ENCODE measurements at regions not wholly inside any gene's neighbourhood (a gene's known extent, or its start where the extent isn't known, plus 50 kb on each side); places are given as distances from the start of the nearest gene placed in this dataset.

DNA sequence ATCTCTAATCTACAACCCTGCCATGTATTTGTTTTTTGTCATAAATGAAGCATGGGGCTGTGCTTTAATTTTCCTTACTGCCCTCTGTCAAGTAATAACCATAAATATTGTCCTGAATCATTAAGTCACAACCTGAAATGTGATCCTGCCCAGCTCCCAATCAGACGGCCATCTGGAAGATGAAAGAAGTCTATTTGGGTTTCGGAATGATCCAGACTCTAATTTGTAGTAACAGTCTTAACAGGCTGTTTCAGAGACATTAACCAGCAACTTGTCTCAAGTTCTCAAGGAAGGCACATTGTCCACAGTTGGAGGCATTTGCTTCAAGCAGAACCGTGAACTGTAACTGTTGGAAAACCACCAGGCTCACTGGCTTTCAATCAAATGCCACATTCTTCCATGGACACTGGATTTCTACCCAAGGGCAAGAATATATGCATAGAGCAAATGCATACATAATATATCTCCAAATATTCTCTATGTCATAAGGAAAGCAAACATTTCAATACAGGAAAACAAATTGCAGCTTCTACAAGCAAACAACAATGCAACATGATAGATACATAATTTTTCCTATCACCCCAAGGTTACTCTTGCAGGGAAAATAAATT, 405.2 kb upstream of the NPVF start:
- DNase-seq (ENCODE audit: low read depth): no peak

DNA sequence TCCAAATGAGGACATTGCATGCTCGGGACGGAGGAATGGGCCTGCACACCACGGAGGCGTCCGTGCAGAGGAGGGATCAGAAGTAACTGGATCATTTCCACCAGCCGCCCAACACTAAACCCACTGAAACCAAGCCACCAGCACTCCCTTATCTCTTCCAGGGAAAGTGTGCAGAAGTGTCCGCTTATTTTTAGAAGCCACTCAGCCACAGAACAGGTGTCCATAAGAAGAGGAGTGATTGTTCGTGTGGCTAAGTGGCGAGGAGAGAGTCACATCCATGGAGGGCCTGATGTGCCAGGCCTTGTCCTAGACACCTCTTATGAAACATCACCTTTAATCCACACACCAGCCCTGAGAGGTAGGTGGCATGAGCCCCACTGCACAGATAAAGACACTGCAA, 407.9 kb upstream of the NPVF start:
- no peak for DNase-seq (ENCODE audit: low read depth)

DNA sequence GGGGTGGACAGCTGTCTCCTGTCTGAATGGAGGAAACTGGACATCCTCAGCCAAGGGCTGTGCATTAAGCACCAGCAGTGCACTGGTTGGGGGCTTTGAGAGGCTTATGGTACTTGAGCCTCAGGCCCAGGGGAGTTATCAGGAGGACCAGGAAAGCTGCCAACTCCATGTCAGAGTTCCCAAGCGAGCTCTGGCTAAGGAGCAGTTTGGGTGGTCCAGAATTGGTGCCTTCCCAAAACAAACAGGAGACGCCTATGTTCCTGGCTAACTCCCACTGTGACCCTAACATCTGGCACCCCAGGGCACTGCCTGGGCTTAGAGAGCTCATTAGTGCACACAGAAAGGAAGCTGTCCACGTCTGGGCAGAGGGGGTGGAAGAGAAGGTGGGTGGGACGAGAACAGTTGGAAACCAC, 408.6 kb upstream of the NPVF start:
- DNase-seq (ENCODE audit: low read depth): peak; percentile 20

DNA sequence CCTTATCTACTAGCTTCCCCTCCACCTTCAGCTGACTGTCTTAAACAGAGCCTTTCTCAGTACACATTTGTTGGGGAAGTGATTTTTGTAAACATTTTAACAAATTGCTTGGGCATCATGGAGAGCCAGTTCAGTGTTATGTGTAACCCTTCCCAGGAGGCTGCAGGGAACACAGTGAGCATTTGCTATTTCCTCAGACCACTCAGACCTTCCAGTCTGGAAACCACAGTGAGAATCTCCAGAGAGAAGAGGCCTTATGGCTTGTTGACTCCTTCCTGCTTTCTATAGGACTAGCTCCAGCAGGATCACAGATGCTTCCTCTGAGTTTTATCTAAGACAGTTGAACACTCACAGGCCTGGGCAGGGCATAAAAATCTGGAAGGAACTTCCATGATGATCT, 409.8 kb upstream of the NPVF start:
- DNase-seq (ENCODE audit: low read depth): no peak

DNA sequence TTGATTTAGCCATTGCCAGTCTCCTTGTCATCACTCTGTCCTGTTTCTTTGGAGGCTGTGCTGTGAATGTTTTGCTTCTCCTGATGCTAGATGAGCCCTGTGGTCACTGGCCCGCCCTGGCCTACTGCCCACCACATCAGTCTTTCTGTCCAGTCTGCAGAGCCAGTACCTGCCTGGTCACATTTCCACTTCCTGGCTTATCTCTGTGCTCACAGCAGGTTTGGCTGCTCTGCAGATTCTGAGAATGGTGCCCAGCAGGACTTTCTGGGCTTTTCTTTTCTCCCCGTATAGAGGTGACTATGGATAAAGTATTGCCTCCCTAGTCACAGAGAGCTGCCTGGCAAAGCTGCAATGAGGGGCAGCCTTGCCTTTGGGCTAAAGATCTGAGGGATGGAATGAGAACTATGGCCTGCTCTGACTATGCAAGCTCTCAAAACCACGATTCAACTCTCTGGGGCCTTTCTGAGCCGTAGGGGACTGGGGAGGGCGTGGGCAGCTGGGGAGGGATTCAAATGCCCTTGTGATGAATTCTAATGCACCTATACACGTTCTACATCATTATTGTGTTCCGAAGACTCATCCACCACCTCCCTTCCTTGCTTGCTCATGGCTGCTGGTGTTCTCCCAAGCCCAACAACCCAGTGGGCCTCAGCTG, 410.4 kb upstream of the NPVF start:
- DNase-seq (ENCODE audit: low read depth): no peak

DNA sequence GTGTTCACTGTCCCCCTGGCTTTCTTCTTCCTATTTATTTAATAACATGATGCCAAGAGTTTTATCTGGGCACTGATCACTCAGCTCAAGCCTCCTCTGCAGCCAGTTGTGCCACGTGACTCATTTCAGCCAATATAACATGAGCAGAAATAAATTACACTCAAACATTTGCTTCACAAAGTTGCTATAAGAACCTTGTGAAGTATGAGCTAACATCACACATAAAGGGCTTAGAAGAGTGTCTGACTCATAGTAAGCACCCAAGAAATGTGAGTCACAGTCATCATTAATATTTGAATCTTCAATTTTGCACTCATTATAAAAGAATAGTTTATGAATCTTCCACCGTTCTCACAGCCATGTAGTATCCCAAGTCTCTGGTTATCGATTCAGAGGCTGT, 414.6 kb upstream of the NPVF start:
- DNase-seq (ENCODE audit: low read depth): no peak

DNA sequence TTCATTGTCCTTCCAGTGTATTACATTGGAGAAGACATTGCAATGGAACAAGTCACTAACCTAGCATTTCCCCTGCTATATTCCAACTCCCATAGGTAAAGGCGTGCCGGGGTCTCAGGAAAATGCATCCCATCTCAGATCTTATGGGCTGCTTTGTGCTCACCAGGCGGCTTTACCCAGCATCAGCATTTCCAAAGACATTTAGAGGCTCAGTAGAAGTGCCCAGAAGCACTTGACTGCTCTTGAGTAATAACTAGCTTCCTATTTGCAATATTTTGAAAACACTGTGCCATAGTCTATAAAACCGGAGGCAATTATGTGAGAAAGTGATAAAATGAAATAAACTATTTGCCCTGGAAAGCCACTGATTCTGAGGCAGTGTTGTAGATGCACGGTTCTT, 415.0 kb upstream of the NPVF start:
- DNase-seq (ENCODE audit: low read depth): no peak

DNA sequence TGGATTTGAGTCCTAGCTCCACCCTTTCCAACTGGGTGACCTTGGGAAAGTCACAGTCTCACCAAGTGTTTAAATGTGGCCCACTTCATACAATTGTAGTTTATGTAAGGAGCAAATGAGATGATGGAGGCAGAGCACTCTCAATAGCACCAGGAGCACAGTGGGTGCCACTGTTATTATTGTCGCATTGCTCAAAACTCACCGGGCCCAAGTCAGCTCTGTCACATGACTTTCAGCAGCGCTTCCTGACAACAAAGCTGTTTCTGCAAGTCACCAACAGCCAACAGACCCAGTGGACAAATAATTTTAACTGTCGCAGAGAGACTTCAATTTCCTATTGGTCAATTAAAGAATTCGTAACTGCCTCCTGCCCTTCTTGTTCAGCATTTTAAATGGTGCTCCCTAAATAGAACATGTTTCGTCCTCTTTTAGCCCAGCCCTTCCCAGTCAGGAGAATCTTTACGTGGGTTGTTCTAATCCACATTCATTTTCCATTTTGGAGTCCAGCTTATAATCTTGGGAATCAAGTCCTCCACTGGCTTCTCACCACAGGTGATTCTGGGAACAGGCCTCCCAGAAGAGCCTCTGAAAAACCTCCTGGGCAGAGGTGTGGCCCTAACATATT, 415.6 kb upstream of the NPVF start:
- no peak for DNase-seq (ENCODE audit: low read depth)

DNA sequence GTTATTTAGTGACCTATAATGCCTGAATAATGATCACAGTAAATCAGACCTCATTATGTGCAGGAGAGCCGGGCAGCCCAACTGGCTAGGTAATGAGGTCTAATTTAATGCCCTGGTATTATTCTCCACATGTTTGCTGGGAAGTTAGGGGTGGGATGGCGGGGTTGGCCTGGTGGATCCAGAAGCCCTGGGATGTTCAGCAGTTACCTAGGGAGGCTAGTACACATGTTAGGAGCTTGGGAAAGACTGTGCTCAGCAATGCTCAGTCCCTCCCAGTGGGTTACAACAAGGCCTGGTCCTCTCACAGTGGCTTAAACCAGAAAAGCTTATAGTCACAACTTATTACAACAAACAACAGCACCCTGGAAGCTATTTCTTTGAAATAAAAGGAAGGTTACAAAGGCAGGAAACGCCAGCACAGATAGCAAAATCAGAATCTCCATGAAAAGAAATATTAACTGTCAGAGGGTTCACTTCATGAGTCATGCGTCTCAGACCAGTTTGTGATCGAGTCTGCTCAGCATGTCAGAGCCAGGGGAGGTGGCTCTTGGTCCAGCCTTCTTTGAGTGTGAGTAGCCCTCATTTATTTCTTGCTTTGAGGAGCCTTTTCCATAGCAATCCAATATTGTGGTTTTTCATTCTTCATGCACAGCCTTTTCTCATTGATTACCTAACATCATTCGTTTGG, 418.6 kb upstream of the NPVF start:
- DNase-seq (ENCODE audit: low read depth): no peak

DNA sequence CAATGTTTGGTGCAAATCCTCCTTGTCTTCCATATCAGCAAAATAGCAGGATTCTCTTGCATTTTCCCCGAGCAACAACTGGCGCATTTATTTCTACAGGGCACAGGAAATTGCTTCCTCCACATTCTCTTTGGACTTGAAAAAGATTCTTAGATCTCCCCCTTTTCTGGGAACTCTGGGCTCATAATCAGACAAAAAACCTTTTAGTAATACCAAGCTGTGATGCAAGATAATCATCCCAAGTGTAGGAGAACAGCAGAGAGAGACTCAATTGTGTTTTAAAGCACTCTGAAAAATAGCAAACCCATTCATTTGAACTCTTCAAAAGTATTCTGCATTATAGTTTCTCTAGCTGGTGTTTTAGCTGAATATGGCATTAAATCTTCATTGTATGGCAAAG, 419.6 kb upstream of the NPVF start:
- no peak for DNase-seq (ENCODE audit: low read depth)

DNA sequence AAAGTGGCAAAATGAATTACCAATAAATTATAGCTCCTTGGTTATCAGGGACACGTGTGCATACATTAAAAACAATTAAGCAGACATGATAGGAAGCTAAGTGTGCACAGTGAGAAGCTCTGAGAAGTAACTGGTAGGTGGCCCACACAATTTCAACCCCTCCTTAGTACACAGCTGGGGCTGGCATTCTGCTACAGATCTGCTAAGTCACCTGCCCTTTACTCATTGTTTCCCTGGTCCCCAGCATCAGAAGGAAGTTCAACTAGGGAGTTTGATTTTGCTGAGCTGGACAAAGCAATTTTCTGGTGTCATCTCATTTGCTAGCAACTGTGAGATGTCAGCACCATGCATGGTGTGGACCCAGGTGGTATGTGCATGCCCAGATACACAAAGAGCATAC, 424.1 kb upstream of the NPVF start:
- no peak for DNase-seq (ENCODE audit: low read depth)

DNA sequence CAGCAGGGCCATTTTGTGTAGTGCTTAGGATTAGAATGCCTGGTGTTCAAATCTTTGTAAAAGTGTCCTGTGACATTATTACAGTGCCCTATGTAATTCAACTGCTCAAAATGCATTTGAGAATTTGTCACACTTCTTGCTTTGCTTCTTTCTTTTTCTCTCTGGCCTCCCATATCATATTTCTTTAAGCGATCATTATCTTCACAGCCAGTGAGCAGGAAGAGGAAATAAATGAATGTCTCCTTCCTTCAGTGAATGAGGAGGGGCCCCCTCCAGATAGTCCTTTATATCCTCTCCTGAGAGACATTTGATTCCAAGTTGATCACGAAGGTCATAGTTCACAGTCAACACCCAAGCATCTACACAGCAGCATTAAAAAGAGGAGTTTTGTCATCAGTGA, 425.1 kb upstream of the NPVF start:
- no peak for DNase-seq (ENCODE audit: low read depth)

DNA sequence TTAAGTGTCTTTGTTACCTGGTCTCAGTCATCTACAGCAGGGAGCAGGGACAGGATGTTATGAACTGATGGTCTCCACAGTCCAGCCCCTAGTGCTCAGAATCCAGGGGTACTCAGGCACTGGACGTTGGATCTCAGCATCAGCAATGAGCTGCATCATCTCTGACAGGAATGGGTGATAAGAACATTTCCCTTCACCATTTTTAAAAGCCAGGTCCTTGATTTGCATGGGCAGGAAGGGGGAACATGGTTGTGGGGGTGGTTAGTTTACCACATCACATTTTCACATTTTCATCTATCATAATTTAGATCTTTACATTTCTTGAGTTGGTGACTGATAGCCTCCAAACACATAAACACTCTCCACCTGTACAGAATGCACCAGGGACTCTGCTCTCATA, 427.8 kb upstream of the NPVF start:
- DNase-seq (ENCODE audit: low read depth): no peak

DNA sequence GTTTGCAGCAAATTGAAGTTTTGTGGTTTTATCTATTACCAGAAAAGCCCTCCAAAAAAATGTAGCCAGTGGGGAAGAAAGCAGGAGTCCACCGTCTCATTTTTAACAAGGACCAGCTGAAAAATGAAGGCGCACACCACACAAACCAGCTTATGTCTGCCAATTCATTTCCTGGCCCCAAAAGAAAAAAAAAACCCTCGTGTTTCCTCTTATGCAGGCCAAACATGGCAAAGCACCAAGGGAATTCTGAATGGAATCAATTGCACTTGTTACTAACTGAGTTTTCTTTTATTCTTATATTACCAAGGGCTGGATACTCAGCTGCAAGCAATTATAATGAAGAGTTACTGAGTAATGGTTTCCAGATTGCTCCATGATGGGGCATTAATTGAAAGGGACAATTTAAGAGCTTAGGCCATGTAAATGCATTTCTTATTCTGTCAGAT, 428.3 kb upstream of the NPVF start:
- DNase-seq (ENCODE audit: low read depth): peak; percentile 90

DNA sequence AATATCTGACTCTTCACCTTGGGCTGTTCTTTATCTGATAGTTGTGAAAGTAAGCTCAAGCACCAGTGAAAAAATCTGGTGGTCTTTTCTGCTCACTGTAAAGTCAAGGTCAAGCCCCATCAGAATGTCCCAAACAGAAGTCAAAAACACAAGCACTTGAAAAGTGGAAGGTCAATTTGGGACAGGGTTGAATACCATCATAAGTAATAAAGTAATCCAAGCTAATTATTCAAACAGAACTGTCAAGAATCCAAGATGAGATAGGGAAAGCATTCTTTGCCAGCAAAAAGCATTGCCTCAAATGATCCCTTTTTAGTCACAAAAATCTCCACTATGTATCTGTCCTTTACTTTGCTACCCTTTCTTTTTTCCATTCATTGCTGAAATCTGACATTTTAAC, 430.1 kb upstream of the NPVF start:
- DNase-seq (ENCODE audit: low read depth): no peak

DNA sequence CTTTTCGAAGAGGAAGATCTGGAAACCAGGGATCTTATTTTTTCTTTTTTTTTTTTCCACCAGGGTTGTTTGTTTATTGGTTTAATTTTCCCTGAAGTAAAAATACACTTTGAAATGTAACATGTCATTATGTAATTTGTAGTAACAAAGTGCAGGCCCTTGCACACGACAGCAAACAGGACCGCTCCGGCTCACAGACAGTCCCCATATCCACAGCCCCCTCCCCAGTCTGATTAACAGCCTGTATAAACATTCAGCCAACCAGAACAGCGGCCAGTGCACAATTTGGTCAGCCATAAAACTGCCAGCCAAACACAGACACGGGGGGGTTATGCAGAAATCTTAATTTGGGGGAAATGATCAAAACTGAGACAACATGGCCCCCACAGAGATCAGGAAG, 431.6 kb upstream of the NPVF start:
- no peak for DNase-seq (ENCODE audit: low read depth)

DNA sequence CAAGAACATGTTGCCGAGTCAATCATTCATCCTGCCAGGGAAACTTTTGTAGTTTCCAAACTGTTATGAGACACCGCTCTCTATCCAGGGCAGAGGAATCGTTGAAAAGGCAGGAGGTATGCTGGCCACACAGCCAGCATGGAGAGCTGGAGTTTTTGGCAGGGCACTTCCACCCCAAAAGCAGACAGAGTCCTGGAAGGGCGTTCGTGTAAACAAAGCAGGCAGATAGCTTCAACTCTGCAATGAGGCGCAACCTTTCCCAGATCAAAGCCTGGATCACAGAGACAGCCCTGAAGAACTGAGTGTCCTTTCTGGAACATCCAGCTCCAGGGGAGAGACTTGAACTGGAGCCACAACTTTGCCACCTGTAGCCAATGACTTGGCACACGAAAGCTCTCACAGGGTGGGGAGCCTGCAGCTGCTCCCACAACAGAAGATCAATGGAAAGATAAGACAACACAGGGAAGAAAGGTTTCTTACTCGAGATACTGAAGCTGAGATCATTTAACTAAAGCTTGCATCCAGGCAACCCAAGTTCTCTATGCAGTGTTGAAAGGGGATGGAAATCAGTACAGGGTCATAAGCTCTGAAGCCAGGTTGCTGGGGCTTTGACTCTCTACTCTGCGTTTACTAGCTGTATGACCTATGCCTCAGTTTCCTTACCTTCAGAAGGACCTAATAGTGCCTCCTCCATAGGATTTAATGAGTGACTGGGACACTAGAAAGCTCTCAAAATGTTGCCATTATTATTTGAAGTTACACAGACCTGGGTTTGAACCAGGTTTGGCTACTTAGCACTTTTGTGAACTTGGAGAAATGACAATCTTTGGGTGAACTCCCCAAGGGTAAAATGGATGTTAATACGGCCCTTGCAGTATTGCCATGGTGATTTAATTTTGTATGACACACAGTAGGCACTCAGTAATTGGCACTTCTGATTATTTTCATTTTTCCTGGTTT, 434.8 kb upstream of the NPVF start:
- no peak for DNase-seq (ENCODE audit: low read depth)

DNA sequence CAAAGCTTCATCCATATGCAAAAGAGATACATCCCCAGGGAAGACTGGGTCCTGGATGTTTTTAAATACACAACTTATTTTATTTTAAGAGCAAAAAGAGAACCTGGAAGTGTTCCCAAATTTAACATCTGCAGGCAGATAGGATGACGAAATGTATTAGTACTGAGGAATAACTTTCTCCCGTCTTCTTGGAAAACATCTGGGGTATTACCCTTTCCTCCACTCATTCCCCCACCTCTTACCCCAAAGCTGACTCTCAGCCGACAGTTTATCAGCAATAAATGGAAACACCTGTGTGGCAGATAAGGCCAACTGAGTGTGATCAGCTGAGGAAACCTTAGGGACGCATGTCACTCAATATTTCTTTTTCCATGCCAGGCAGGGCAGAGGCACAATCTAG, 435.6 kb upstream of the NPVF start:
- DNase-seq (ENCODE audit: low read depth): peak; percentile 53

DNA sequence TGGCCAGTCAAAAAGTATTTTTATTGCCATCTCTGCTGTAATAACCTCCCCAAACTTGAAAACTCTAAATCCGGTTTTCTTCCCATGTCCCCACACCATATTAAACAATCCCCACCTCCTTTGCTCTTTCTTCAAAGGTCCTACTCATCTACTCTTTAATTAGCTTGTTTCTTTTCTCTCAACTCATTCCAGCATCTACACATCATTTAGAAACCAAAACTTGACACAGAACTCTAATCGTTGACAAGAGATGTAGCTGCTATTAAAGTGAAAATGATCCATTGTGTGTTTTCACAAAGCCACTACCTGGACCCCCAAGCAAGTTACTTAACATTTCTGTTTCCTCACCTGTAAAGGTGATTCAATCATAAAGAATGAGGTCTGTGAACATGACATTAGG, 436.3 kb upstream of the NPVF start:
- no peak for DNase-seq (ENCODE audit: low read depth)

DNA sequence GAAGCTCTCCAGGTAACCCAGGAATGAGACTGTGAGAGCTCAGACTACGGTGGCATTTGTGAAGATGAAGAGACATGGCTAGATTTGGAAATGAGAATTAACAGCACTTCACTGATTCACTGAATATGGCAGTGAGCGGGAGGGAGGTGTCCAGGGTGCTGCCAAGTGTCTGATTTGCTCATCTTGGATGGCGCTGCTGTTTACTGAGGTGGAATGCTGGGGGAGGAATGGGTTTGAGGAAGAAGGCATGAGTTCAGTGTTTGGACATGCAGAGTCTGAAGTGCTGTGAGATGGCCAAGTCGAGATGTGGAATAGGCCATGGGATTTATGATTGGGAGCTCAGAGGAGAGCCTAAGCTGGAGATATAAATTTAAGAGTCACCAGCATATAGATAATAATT, 437.1 kb upstream of the NPVF start:
- DNase-seq (ENCODE audit: low read depth): no peak

DNA sequence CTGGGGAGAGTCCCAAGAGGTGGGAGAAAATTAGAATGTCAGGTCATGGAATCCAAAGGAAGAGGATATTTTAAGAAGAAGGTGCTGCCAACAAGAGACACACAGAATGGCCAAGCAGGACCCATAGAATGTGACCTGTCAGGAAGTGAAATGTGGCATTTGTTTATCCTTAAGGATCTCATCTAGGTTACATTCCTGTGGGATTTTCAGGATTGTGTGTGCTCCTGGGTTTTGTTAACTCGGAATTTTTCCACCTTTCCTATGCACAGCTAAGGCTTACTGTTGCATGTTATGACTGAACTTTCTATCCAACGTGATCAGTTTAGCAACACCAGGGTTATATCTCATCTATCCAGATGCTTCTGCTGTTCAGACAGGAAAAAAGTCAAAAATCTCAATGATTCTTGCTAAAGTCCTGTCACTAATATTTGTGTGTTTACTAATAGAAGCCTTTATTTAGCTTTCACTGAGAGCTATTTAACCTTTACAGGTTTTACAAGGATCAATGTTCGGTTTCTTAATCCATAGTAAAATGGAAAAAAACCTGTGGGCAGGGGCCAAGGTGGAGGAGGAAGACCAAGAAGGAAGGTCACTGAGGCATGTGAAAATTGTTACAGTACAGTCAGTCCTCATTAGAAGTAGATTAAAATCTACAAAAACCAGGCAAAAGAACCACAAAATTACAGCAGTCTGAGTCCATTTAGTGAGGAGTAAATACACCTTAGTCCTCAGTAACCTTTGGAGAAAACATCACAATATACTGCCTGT, 437.8 kb upstream of the NPVF start:
- DNase-seq (ENCODE audit: low read depth): no peak
